Esophagus muscularis mucosa (tissue), 3 donors: ENCODE measurements at regions not wholly inside any gene's neighbourhood (a gene's known extent, or its start where the extent isn't known, plus 50 kb on each side); places are given as distances from the start of the nearest gene placed in this dataset.

Experiments
- POLR2A ChIP-seq: fragments of 450-650 bp; IDR thresholded peaks from one replicate; pipeline ENCODE4 v1.6.1; 2017; ENCODE audit warnings: antibody characterized with exemption, moderate library complexity, mild to moderate bottlenecking, low read depth
- TF ChIP-seq, protein P1 (sequence below), 3 experiments: fragments of 200-600 bp in 2 of 3; fragments of 450-650 bp in 1 of 3; sonication (generic) in 2 of 3; IDR thresholded peaks; one replicate each; pipeline ENCODE4 v1.5.1; 2017 to 2019; ENCODE audit warnings: antibody characterized with exemption in 3 of 3, mild to moderate bottlenecking in 2 of 3, moderate library complexity in 1 of 3

DNA sequence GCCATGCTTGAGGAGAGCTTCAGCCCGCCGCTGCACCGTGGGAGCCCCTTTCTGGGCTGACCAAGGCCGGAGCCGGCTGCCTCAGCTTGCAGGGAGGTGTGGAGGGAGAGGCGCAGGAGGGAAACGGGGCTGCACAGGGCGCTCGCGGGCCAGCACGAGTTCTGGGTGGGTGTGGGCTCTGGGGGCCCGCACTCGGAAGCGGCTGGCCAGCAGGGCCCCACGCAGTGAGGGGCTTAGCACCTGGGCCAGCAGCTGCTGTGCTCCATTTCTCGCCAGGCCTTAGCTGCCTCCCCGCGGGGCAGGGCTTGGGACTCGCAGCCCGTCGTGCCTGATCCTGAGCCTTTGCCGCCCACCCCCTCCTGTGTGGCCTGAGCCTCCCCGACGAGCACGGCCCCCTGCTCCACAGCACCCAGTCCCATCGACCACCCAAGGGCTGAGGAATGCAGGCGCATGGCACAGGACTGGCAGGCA lies 1554.0 kb downstream of the KCNT2 start:
- no peak for TF ChIP-seq POLR2A
- TF ChIP-seq, protein P1, sequence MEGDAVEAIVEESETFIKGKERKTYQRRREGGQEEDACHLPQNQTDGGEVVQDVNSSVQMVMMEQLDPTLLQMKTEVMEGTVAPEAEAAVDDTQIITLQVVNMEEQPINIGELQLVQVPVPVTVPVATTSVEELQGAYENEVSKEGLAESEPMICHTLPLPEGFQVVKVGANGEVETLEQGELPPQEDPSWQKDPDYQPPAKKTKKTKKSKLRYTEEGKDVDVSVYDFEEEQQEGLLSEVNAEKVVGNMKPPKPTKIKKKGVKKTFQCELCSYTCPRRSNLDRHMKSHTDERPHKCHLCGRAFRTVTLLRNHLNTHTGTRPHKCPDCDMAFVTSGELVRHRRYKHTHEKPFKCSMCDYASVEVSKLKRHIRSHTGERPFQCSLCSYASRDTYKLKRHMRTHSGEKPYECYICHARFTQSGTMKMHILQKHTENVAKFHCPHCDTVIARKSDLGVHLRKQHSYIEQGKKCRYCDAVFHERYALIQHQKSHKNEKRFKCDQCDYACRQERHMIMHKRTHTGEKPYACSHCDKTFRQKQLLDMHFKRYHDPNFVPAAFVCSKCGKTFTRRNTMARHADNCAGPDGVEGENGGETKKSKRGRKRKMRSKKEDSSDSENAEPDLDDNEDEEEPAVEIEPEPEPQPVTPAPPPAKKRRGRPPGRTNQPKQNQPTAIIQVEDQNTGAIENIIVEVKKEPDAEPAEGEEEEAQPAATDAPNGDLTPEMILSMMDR (IDR thresholded peaks at IDR 0.05): no peak
